ENCODE measurements at regions not wholly inside any gene's neighbourhood (a gene's known extent, or its start where the extent isn't known, plus 50 kb on each side); places are given as distances from the start of the nearest gene placed in this dataset.
"Not testable (repeated sequence)": the region's sequence is repeated elsewhere in the genome, so short reads cannot be mapped to it uniquely, and the experiment has no call there.

GRCh38 chr5:2817031-2817603, 65.6 kb upstream of the IRX2 start:
- Histone ChIP-seq H3K4me3 (IDR thresholded peaks at IDR 0.05; ENCODE audit: insufficient read depth, low read depth, low read length) (no peak overlapping the region), H2AFZ (ENCODE audit: low read depth) (no peak overlapping the region), H3K79me2 (ENCODE audit: insufficient read depth, low read depth) (no peaks in the 10 kb centered on the region), H3K4me2 (no peak overlapping the region; the same call in 1 of the 2 replicates), H3K27ac (no peak overlapping the region), H3K9ac (no peak overlapping the region), H3K27me3 (ENCODE audit: insufficient read depth, low read depth) (no peaks in the 10 kb centered on the region), H3K36me3 (ENCODE audit: insufficient read depth) (no peaks in the 10 kb centered on the region), H3K4me1 (ENCODE audit: low read depth, poor library complexity, severe bottlenecking) (peaks cover 16% of the 10 kb centered on the region), H4K20me1 (ENCODE audit: insufficient read depth) (no peaks in the 10 kb centered on the region)
- TF ChIP-seq, protein P1, sequence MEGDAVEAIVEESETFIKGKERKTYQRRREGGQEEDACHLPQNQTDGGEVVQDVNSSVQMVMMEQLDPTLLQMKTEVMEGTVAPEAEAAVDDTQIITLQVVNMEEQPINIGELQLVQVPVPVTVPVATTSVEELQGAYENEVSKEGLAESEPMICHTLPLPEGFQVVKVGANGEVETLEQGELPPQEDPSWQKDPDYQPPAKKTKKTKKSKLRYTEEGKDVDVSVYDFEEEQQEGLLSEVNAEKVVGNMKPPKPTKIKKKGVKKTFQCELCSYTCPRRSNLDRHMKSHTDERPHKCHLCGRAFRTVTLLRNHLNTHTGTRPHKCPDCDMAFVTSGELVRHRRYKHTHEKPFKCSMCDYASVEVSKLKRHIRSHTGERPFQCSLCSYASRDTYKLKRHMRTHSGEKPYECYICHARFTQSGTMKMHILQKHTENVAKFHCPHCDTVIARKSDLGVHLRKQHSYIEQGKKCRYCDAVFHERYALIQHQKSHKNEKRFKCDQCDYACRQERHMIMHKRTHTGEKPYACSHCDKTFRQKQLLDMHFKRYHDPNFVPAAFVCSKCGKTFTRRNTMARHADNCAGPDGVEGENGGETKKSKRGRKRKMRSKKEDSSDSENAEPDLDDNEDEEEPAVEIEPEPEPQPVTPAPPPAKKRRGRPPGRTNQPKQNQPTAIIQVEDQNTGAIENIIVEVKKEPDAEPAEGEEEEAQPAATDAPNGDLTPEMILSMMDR (conservative IDR thresholded peaks at IDR 0.05; ENCODE audit: low read depth, low read length), result no peak

DNA sequence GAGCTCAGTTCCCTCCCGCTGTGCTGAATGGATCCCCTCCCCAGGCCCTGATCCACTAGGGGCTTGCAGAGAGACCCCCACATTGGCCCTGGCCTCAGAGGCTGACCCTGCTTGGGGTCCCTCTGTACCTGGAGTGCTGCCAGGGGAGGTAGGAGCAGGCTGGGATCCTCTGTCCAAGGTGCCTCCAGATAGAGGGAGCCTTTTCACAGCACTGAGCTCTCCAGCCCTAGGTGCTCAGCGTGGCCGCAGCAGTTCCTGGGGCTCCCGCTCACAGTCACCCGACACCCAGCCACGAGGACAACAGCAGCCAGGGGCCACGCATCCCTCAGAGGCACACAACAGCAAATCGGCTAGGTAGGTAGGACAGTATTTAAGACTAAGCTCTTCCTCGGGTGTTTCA, 62.2 kb upstream of the IRX2 start:
- Histone ChIP-seq H3K27me3 (ENCODE audit: insufficient read depth, low read depth) (no peaks in the 10 kb centered on the region), H3K36me3 (ENCODE audit: insufficient read depth) (no peaks in the 10 kb centered on the region), H2AFZ (ENCODE audit: low read depth) (no peak overlapping the region), H3K4me1 (ENCODE audit: low read depth, poor library complexity, severe bottlenecking) (peaks cover 16% of the 10 kb centered on the region), H3K4me2 (no peak overlapping the region), H3K4me3 (IDR thresholded peaks at IDR 0.05; ENCODE audit: insufficient read depth, low read depth, low read length) (no peak overlapping the region), H3K79me2 (ENCODE audit: insufficient read depth, low read depth) (no peaks in the 10 kb centered on the region), H3K27ac (no peak overlapping the region), H3K9ac (no peak overlapping the region), H4K20me1 (ENCODE audit: insufficient read depth) (no peaks in the 10 kb centered on the region)
- TF ChIP-seq, protein P1 (conservative IDR thresholded peaks at IDR 0.05; ENCODE audit: low read depth, low read length), result no peak

GRCh38 chr5:2810644-2811043, 59.2 kb upstream of the IRX2 start:
- H3K36me3 ChIP-seq (ENCODE audit: insufficient read depth), result no peaks in the 10 kb centered on the region
- H2AFZ ChIP-seq (ENCODE audit: low read depth), result no peak overlapping the region
- no peaks in the 10 kb centered on the region for H3K79me2 ChIP-seq (ENCODE audit: insufficient read depth, low read depth)
- no peaks in the 10 kb centered on the region for H4K20me1 ChIP-seq (ENCODE audit: insufficient read depth)
- no peak overlapping the region for H3K9ac ChIP-seq
- H3K4me1 ChIP-seq (ENCODE audit: low read depth, poor library complexity, severe bottlenecking), result no peaks in the 10 kb centered on the region
- H3K27me3 ChIP-seq (ENCODE audit: insufficient read depth, low read depth), result no peaks in the 10 kb centered on the region
- TF ChIP-seq, protein P1 (conservative IDR thresholded peaks at IDR 0.05; ENCODE audit: low read depth, low read length), result no peak
- no peak overlapping the region for H3K27ac ChIP-seq
- H3K4me2 ChIP-seq, result no peak overlapping the region
- no peak overlapping the region for H3K4me3 ChIP-seq (IDR thresholded peaks at IDR 0.05; ENCODE audit: insufficient read depth, low read depth, low read length)

- not testable (repeated sequence) for H3K4me3 ChIP-seq (IDR thresholded peaks at IDR 0.05; ENCODE audit: insufficient read depth, low read depth, low read length); H2AFZ ChIP-seq (ENCODE audit: low read depth); H3K9ac ChIP-seq
Measured at GRCh38 chr5:2807244-2807643, 55.8 kb upstream of the IRX2 start.

GRCh38 chr5:2806176-2806575, 54.7 kb upstream of the IRX2 start:
- no peaks in the 10 kb centered on the region for H3K79me2 ChIP-seq (ENCODE audit: insufficient read depth, low read depth)
- no peaks in the 10 kb centered on the region for H4K20me1 ChIP-seq (ENCODE audit: insufficient read depth)
- TF ChIP-seq, protein P1 (conservative IDR thresholded peaks at IDR 0.05; ENCODE audit: low read depth, low read length), result no peak
- H3K27ac ChIP-seq, result no peak overlapping the region
- no peak overlapping the region for H3K9ac ChIP-seq
- no peaks in the 10 kb centered on the region for H3K27me3 ChIP-seq (ENCODE audit: insufficient read depth, low read depth)
- H3K4me3 ChIP-seq (IDR thresholded peaks at IDR 0.05; ENCODE audit: insufficient read depth, low read depth, low read length), result no peak overlapping the region
- H3K4me2 ChIP-seq, result no peak overlapping the region
- H2AFZ ChIP-seq (ENCODE audit: low read depth), result no peak overlapping the region
- H3K4me1 ChIP-seq (ENCODE audit: low read depth, poor library complexity, severe bottlenecking), result no peaks in the 10 kb centered on the region
- H3K36me3 ChIP-seq (ENCODE audit: insufficient read depth), result no peaks in the 10 kb centered on the region

More at GRCh38 chr5:2807244-2807643, 55.8 kb upstream of the IRX2 start:
- H3K27me3 ChIP-seq (ENCODE audit: insufficient read depth, low read depth); H3K4me2 ChIP-seq; H3K79me2 ChIP-seq (ENCODE audit: insufficient read depth, low read depth); H3K4me1 ChIP-seq (ENCODE audit: low read depth, poor library complexity, severe bottlenecking); H3K36me3 ChIP-seq (ENCODE audit: insufficient read depth); H3K27ac ChIP-seq; H4K20me1 ChIP-seq (ENCODE audit: insufficient read depth): not testable (repeated sequence)

Data from KMS-11 (cell line).